ENCODE measurements at regions not wholly inside any gene's neighbourhood (a gene's known extent, or its start where the extent isn't known, plus 50 kb on each side); places are given as distances from the start of the nearest gene placed in this dataset.

GRCh38 chr4:95957054-95957453, 117.2 kb downstream of the PDHA2 start:
- peaks cover 3% of the 10 kb centered on the region for H3K4me1 Mint-ChIP-seq (ENCODE audit: low read depth, unreplicated experiment)
- no peak for DNase-seq
- no peak overlapping the region for H3K27ac Mint-ChIP-seq (ENCODE audit: unreplicated experiment)
- H3K27me3 Mint-ChIP-seq (ENCODE audit: unreplicated experiment): peaks cover 1% of the 10 kb centered on the region
- no peak overlapping the region for H3K4me3 Mint-ChIP-seq (ENCODE audit: unreplicated experiment)
- TF ChIP-seq, protein P1, sequence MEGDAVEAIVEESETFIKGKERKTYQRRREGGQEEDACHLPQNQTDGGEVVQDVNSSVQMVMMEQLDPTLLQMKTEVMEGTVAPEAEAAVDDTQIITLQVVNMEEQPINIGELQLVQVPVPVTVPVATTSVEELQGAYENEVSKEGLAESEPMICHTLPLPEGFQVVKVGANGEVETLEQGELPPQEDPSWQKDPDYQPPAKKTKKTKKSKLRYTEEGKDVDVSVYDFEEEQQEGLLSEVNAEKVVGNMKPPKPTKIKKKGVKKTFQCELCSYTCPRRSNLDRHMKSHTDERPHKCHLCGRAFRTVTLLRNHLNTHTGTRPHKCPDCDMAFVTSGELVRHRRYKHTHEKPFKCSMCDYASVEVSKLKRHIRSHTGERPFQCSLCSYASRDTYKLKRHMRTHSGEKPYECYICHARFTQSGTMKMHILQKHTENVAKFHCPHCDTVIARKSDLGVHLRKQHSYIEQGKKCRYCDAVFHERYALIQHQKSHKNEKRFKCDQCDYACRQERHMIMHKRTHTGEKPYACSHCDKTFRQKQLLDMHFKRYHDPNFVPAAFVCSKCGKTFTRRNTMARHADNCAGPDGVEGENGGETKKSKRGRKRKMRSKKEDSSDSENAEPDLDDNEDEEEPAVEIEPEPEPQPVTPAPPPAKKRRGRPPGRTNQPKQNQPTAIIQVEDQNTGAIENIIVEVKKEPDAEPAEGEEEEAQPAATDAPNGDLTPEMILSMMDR (IDR thresholded peaks at IDR 0.05; ENCODE audit: partially characterized antibody, unreplicated experiment): no peak
- H3K9me3 Mint-ChIP-seq (ENCODE audit: unreplicated experiment): peaks cover 4% of the 10 kb centered on the region
- peaks cover 4% of the 10 kb centered on the region for H3K36me3 Mint-ChIP-seq (ENCODE audit: unreplicated experiment)

DNA sequence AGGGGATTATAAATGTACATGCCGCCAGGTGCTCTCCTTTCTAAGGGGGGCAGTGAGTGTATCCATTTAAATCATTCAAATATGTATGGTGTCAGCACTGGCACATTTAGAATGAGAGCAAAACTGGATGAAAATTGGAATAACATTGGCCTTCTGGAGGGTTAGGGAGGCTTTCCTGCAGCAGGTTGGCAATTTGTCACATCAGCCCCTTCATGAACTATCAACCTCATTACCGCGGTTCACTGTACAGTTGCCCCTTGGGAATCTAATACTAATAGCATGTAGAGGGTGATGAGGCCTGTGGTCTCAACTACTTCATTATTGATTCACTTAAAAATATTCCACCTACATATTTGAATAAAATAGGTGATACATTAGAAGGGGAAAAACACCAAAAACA, 117.9 kb downstream of the PDHA2 start:
- no peak overlapping the region for H3K4me3 Mint-ChIP-seq (ENCODE audit: unreplicated experiment)
- peaks cover 4% of the 10 kb centered on the region for H3K9me3 Mint-ChIP-seq (ENCODE audit: unreplicated experiment)
- no peak for DNase-seq
- H3K36me3 Mint-ChIP-seq (ENCODE audit: unreplicated experiment): peaks cover 3% of the 10 kb centered on the region
- peaks cover 3% of the 10 kb centered on the region for H3K4me1 Mint-ChIP-seq (ENCODE audit: low read depth, unreplicated experiment)
- peaks cover 1% of the 10 kb centered on the region for H3K27me3 Mint-ChIP-seq (ENCODE audit: unreplicated experiment)
- TF ChIP-seq, protein P1 (IDR thresholded peaks at IDR 0.05; ENCODE audit: partially characterized antibody, unreplicated experiment): no peak
- H3K27ac Mint-ChIP-seq (ENCODE audit: unreplicated experiment): no peak overlapping the region

DNA sequence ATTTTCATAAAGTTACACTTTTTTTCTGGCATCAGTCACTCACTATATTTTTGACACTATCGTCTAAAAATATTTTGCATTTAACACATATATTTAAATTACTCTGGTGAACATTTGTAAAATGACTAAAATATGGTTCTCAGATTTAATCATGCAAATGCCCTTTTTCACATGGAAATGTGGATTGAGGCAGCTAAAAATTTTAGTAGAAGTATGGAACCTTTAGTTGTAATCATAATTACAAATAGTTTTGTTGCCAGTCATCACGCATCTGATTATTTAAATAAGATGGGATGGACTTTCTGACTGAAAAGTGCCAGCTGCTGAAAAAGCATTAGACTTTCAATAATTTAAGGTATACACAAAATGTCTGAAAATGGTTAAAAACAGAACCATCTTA, 119.3 kb downstream of the PDHA2 start:
- H3K9me3 Mint-ChIP-seq (ENCODE audit: unreplicated experiment): peaks cover 2% of the 10 kb centered on the region
- no peak overlapping the region for H3K27ac Mint-ChIP-seq (ENCODE audit: unreplicated experiment)
- TF ChIP-seq, protein P1 (IDR thresholded peaks at IDR 0.05; ENCODE audit: partially characterized antibody, unreplicated experiment): no peak
- no peaks in the 10 kb centered on the region for H3K36me3 Mint-ChIP-seq (ENCODE audit: unreplicated experiment)
- H3K27me3 Mint-ChIP-seq (ENCODE audit: unreplicated experiment): peaks cover 1% of the 10 kb centered on the region
- no peak for DNase-seq
- peaks cover 3% of the 10 kb centered on the region for H3K4me1 Mint-ChIP-seq (ENCODE audit: low read depth, unreplicated experiment)
- H3K4me3 Mint-ChIP-seq (ENCODE audit: unreplicated experiment): no peak overlapping the region

DNA sequence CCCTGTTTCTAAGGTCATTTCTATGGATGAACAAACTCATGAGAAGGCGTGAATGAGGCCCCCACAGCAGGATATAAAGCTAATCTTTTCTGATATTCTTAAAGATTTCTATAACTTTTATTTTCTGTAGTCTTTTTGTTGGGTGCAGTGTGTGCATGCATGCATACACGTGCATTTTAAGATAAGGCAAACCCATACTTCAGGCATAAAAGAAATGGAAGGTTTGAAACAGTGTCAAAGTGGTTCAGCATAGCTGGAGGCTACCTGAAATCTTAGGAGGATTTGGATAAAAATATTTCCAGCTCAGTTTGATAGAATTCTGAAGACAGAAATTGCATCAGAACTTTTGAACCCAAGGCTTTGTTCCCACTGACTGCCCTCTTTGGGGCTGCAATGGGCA, 119.7 kb downstream of the PDHA2 start:
- Mint-ChIP-seq H3K4me3 (ENCODE audit: unreplicated experiment) (no peak overlapping the region), H3K27me3 (ENCODE audit: unreplicated experiment) (peaks cover 1% of the 10 kb centered on the region), H3K9me3 (ENCODE audit: unreplicated experiment) (peaks cover 2% of the 10 kb centered on the region), H3K27ac (ENCODE audit: unreplicated experiment) (no peak overlapping the region), H3K36me3 (ENCODE audit: unreplicated experiment) (no peaks in the 10 kb centered on the region), H3K4me1 (ENCODE audit: low read depth, unreplicated experiment) (peaks cover 3% of the 10 kb centered on the region)
- DNase-seq: no peak
- TF ChIP-seq, protein P1 (IDR thresholded peaks at IDR 0.05; ENCODE audit: partially characterized antibody, unreplicated experiment): no peak

DNA sequence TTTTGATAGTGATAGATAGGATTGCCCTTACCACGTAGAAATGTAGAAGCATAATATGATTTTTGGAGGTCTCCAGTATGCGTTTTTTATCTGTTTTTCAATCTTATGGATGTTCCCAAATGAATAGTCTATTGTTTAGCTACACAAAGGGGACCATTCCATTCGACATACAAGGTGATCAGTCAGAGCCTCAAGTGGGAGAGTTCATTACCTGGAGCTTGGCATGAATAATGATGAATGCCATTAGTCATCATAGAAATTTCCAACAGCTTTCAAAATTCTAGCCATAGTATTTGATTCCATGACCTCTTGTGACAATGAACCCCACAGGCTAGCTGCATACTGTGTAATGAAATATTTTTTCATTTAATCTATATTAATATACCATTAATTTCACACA, 123.6 kb downstream of the PDHA2 start:
- no peak overlapping the region for H3K27ac Mint-ChIP-seq (ENCODE audit: unreplicated experiment)
- H3K36me3 Mint-ChIP-seq (ENCODE audit: unreplicated experiment): no peaks in the 10 kb centered on the region
- H3K4me3 Mint-ChIP-seq (ENCODE audit: unreplicated experiment): no peak overlapping the region
- no peaks in the 10 kb centered on the region for H3K4me1 Mint-ChIP-seq (ENCODE audit: low read depth, unreplicated experiment)
- TF ChIP-seq, protein P1 (IDR thresholded peaks at IDR 0.05; ENCODE audit: partially characterized antibody, unreplicated experiment): no peak
- H3K9me3 Mint-ChIP-seq (ENCODE audit: unreplicated experiment): no peaks in the 10 kb centered on the region
- DNase-seq: no peak
- no peaks in the 10 kb centered on the region for H3K27me3 Mint-ChIP-seq (ENCODE audit: unreplicated experiment)

Data from glutamatergic neuron (in vitro differentiated cells).